ENCODE measurements at regions not wholly inside any gene's neighbourhood (a gene's known extent, or its start where the extent isn't known, plus 50 kb on each side); places are given as distances from the start of the nearest gene placed in this dataset.

GRCh38 chr12:127230843-127231260, 1036.1 kb upstream of the TMEM132C start:
- WGBS (ENCODE audit: insufficient coverage, insufficient replicate concordance, low lambda C conversion rate, missing lambda C conversion rate): 22% methylated on average over 6 of the region's 6 CpGs
- DNase-seq (ENCODE audit: low read depth, low spot score) (no peak), ATAC-seq (no peak), FAIRE-seq (no peak)
- H3K27me3 ChIP-seq (replicated peaks in 1 of 2; ENCODE audit: control insufficient read depth in 2 of 2, insufficient read depth in 2 of 2, low read length in 1 of 2): no peaks in the 10 kb centered on the region
- H2AFZ ChIP-seq (ENCODE audit: control insufficient read depth, low read depth, low read length): no peak overlapping the region
- H3K36me3 ChIP-seq (ENCODE audit: control insufficient read depth in 2 of 2, insufficient read depth in 2 of 2, low read length in 1 of 2): no peaks in the 10 kb centered on the region
- no peak overlapping the region for H3K9ac ChIP-seq (ENCODE audit: control insufficient read depth, insufficient read depth, low read length)
- H3K4me3 ChIP-seq: no peak overlapping the region
- CTCF ChIA-PET: no interaction called here
- in situ Hi-C loops (cut with MboI): no loop called here
- POLR2A ChIA-PET: no interaction called here
- no peaks in the 10 kb centered on the region for H3K4me1 ChIP-seq (ENCODE audit: control insufficient read depth, insufficient read depth, low read length)
- no peaks in the 10 kb centered on the region; the same call in 2 of the 3 replicates for H3K9me3 ChIP-seq (replicated peaks; ENCODE audit: control insufficient read depth, insufficient read depth, low read length)
- no peak overlapping the region for H3K4me2 ChIP-seq (ENCODE audit: control insufficient read depth, insufficient read depth)
- intact Hi-C loops (cut with micrococcal nuclease; ENCODE audit: unreplicated experiment): no loop called here
- H3K79me2 ChIP-seq (ENCODE audit: control insufficient read depth, insufficient read depth, low read length): no peaks in the 10 kb centered on the region
- no peak overlapping the region for H3K27ac ChIP-seq (ENCODE audit: control insufficient read depth, insufficient read depth)
- no peaks in the 10 kb centered on the region for H4K20me1 ChIP-seq (ENCODE audit: control insufficient read depth, insufficient read depth)
- SMC1A ChIA-PET (ENCODE audit: uncharacterized antibody, unreplicated experiment): no interaction called here
- no TSS peak for BruUV-seq (replicated peaks)
- RAD21 ChIA-PET (ENCODE audit: unreplicated experiment): no interaction called here
- TF ChIP-seq POLR2AphosphoS2 (IDR thresholded peaks at IDR 0.05; ENCODE audit: low read depth, low read length) (no peak), ZNF24 (IDR thresholded peaks at IDR 0.05) (no peak), CREB1 (IDR thresholded peaks at IDR 0.05; ENCODE audit: low read depth) (no peak), EED (IDR thresholded peaks at IDR 0.05; ENCODE audit: low read depth) (no peak), PML (IDR thresholded peaks at IDR 0.05; ENCODE audit: low read length) (no peak), TCF12 (IDR thresholded peaks at IDR 0.05; ENCODE audit: low read depth, low read length) (no peak), IKZF2 (IDR thresholded peaks at IDR 0.05) (no peak), SUPT20H (IDR thresholded peaks at IDR 0.05; ENCODE audit: borderline replicate concordance, control insufficient read depth, low read depth, low read length) (no peak)

- in situ Hi-C loops (cut with MboI): no loop called here
- no peak overlapping the region for H3K9ac ChIP-seq (ENCODE audit: control insufficient read depth, insufficient read depth, low read length)
- ChIA-PET POLR2A (no interaction called here), CTCF (no interaction called here), SMC1A (ENCODE audit: uncharacterized antibody, unreplicated experiment) (no interaction called here), RAD21 (ENCODE audit: unreplicated experiment) (no interaction called here)
- FAIRE-seq (no peak), ATAC-seq (no peak), DNase-seq (ENCODE audit: low read depth, low spot score) (no peak)
- WGBS (ENCODE audit: insufficient coverage, insufficient replicate concordance, low lambda C conversion rate, missing lambda C conversion rate): 13% methylated on average over 7 of the region's 7 CpGs
- no peaks in the 10 kb centered on the region for H3K36me3 ChIP-seq (ENCODE audit: control insufficient read depth in 2 of 2, insufficient read depth in 2 of 2, low read length in 1 of 2)
- H4K20me1 ChIP-seq (ENCODE audit: control insufficient read depth, insufficient read depth): no peaks in the 10 kb centered on the region
- intact Hi-C loops (cut with micrococcal nuclease; ENCODE audit: unreplicated experiment): no loop called here
- H3K4me1 ChIP-seq (ENCODE audit: control insufficient read depth, insufficient read depth, low read length): no peaks in the 10 kb centered on the region
- BruUV-seq (replicated peaks): no TSS peak
- no peak overlapping the region for H3K27ac ChIP-seq (ENCODE audit: control insufficient read depth, insufficient read depth)
- no peak overlapping the region for H3K4me3 ChIP-seq
- no peak overlapping the region for H2AFZ ChIP-seq (ENCODE audit: control insufficient read depth, low read depth, low read length)
- H3K27me3 ChIP-seq (replicated peaks in 1 of 2; ENCODE audit: control insufficient read depth in 2 of 2, insufficient read depth in 2 of 2, low read length in 1 of 2): no peaks in the 10 kb centered on the region
- no peaks in the 10 kb centered on the region; the same call in 2 of the 3 replicates for H3K9me3 ChIP-seq (replicated peaks; ENCODE audit: control insufficient read depth, insufficient read depth, low read length)
- H3K79me2 ChIP-seq (ENCODE audit: control insufficient read depth, insufficient read depth, low read length): no peaks in the 10 kb centered on the region
- no peak overlapping the region for H3K4me2 ChIP-seq (ENCODE audit: control insufficient read depth, insufficient read depth)
- no peak for TF ChIP-seq MTA3 (IDR thresholded peaks at IDR 0.05; ENCODE audit: borderline replicate concordance, low read length)
- no peak for TF ChIP-seq EGR1 (IDR thresholded peaks at IDR 0.05; ENCODE audit: borderline replicate concordance in 1 of 2, low read depth in 2 of 2, low read length in 2 of 2)
- TF ChIP-seq TAF1 (IDR thresholded peaks at IDR 0.05; ENCODE audit: borderline replicate concordance, low read depth, low read length): no peak
- no peak for TF ChIP-seq CTCF (IDR thresholded peaks at IDR 0.05 in 2 of 3, conservative IDR thresholded peaks at IDR 0.05 in 1 of 3; ENCODE audit: control insufficient read depth in 2 of 3, extremely low read depth in 1 of 3, insufficient read depth in 1 of 3, low read depth in 3 of 3, low read length in 3 of 3)
- TF ChIP-seq SMC3 (IDR thresholded peaks at IDR 0.05; ENCODE audit: borderline replicate concordance, low read length): no peak
- TF ChIP-seq SMAD5 (IDR thresholded peaks at IDR 0.05; ENCODE audit: low read depth): no peak
- TF ChIP-seq NFXL1 (IDR thresholded peaks at IDR 0.05; ENCODE audit: borderline replicate concordance): no peak
- no peak for TF ChIP-seq MEF2B (IDR thresholded peaks at IDR 0.05; ENCODE audit: partially characterized antibody, poor library complexity, severe bottlenecking)
- TF ChIP-seq ESRRA (IDR thresholded peaks at IDR 0.05; ENCODE audit: low read length): no peak
- no peak for TF ChIP-seq MYB (IDR thresholded peaks at IDR 0.05; ENCODE audit: borderline replicate concordance, low read depth, low read length)
Observed at GRCh38 chr12:127231371-127231770, 1035.6 kb upstream of the TMEM132C start.
